ENCODE measurements at regions not wholly inside any gene's neighbourhood (a gene's known extent, or its start where the extent isn't known, plus 50 kb on each side); places are given as distances from the start of the nearest gene placed in this dataset.
A peak's percentile ranks its signal among the peaks of the same experiment; 100 is the strongest.

DNA sequence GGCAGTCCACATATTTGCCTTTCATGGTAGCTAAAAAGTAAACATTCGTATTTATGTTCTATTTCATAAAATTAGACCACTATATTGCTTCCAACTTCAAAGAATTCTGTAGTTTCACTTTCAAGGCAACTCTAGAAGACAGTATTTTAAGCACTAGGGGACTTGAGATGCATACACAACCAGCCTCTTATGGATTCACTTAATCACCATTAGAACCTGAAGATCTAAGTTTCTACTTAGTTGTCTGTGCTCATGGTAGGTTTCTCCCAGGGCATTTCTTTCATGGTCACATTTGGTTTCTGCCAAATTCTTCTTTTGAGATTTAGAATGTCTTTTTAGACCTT, 209.9 kb upstream of the HCCS start:
- DNase-seq (ENCODE audit: low spot score) = no peak

DNA sequence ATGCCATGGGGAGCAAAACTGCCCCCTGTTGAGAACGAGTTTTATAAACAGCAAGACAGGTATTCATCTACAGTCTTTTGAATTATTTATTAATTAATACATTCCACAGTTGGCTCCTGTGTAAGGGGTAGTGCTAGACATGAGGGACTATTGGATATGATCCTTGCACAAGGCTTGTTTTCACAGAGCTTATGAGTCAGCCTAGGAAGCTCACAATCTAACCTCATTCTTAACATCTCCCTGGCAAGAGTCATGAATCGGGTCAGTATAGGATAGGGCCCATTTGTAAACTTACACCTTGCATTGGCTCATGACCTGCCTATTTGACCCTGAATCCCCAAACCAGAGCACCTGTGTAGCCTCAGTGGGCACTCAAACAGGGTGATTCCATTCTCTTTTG, 209.1 kb upstream of the HCCS start:
- no peak for DNase-seq (ENCODE audit: low spot score)

DNA sequence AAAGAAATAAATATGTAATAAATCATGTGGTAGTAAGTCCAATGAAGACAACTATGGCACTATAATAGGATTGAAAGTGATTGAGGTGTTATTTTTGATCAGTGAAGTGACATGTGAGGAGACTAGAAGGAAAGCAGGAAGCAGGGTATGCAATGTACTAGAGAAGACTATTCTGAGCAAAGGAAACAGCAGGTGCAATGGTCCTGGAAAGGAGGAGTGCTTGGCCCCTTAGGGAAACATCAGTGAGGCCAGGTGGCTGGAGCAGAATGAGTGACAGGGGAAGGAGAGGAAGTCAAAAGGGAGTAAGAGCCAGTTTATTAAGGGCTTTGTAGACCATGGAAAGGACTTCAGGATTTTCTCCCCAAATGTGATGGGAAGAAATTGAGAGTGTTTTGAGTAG, 207.6 kb upstream of the HCCS start:
- no peak for DNase-seq (ENCODE audit: low spot score)

DNA sequence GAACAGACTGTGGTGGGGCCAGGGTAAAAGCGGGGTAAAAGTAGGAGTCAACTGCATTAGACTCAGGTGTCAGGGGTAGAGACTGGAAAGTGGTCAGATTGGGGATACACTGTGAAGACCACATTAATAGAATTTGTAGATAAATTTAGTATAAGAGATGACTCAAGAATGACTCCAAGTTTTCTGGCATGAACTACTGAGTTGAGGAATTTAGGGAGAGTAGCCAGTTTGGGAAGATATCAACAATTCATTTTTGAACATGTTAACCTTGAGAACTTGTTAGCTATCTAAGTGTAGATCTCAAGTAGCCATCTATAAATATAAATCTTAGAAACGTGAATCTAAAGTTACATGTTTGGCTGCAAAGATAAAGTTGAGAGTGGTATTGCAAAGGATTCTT, 206.9 kb upstream of the HCCS start:
- DNase-seq (ENCODE audit: low spot score) = no peak

DNA sequence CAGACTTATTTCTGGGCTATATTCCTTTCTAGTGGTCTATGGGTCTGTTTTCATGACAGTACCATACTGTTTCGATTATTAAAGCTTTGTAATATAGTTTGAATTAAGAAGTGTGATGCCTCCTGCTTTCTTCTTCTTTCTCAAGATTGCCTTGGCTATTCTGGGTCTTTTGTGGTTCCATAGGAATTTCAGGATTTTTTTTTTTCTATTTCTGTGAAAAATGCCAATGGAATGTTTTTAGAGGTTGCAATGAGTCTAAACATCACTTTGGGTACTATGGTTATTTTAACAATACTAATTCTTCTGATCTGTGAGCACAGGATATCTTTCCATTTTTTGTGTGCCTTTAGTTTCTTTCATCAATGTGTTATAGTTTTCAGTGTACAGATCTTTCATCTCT, 204.3 kb upstream of the HCCS start:
- no peak for DNase-seq (ENCODE audit: low spot score)

DNA sequence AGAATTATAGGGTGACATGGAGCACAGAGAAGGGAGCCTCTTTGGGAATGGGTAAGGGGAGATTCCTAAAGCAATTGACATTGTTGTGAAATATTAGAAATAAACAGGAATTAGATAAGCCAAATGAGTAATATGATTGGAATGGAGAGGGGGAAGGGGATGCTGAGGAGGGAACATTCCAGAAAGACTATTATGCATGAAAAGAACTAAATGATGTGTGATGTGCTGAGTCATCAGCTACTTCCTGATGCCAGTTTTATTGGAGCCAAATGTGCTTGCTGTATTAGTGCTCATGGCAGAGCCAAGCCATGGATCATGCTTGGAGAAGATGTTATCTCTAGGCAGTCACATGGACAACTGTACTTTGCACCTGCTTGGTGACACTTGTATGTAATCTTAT, 189.0 kb upstream of the HCCS start:
- DNase-seq (ENCODE audit: low spot score) = peak; percentile 7

DNA sequence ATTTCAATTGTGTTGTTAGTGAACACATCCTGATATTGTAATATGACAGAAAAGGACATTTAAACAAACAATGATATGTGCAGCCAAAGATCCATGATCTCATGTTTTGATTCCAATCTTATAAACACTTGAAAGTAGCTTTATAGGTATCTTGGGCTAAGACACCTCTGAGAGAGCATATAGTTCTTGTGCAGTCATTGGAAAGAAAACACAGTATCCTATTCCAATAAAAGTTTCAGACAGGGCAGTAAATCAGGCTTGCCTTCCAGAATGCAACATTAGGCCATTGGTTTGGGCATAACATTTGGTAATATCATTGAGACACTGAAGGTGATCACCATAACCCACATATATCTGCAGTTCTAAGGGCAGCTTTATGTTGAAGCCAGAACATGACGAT, 188.3 kb upstream of the HCCS start:
- no peak for DNase-seq (ENCODE audit: low spot score)

DNA sequence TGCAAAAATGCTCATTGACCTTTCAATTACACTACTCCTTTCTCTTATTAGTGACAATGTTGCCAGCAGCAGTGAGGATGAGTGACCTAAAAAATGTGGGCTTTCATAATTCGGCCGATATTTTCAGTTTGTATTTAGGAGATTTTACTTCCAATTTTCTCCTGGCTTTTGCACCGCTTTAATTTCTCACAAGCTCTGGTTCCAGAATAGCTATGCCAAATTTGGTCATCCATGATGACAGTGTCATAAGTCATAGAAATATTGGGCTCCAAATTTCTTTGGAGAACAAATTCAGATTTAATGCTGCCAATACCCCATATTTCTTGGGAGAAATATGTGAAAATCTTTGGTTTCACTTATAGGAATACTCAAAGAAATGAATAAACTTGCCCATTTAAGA, 187.7 kb upstream of the HCCS start:
- DNase-seq (ENCODE audit: low spot score) = no peak

DNA sequence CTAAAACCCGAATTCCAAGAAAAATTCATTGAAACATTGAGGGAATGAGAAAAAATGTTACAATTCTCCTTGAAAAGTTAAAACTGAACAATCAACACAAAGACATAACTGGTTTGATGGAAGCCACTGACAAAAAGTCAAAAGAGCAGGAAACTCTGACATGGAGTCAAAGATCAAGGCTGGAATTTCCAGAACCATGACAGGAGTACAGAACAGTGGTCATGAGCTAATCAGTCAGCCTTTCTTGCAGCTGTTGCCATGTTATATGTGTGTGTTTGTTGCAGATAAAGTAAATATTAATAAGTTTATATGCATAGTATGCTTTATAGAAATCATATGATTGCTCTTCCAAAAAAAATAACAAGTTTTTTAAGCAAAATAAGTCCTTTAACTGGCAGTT, 184.7 kb upstream of the HCCS start:
- DNase-seq (ENCODE audit: low spot score) = no peak

DNA sequence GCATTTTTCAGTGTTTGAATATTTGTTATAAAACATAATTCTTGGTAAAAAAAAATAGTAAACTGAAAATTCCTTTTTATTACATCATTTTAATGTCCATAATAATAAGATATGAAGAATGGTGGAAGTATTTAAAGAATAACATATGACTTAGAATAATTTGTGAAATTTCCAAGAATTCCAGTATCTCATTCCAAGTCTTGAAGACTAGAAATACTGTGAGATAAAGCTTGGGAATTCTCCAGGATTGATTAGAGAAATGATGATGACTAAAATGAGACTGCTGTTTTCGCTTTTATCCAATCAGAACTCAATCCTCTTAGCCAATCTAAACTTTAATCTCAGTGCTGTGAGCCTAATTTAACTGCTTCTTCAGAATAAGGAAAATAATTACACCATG, 184.2 kb upstream of the HCCS start:
- DNase-seq (ENCODE audit: low spot score) = no peak

DNA sequence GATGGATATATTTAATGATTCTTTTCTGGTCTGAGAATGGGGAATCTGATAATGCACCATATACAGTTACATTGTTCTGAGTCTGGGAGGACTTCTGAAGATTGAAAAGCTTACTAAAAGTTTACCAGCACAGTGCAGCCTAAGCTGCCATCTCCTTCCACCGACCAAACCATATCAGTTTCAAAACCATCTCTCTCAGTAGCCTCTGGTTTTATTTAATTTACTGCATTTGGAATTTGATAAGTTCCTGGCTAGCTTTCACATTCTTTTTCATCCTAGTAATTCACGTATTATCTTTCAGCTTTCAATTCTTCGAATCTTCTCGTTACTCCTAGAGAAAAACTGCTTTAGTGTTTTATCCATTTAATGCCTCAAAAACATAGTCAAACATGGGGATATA, 181.4 kb upstream of the HCCS start:
- no peak for DNase-seq (ENCODE audit: low spot score)

DNA sequence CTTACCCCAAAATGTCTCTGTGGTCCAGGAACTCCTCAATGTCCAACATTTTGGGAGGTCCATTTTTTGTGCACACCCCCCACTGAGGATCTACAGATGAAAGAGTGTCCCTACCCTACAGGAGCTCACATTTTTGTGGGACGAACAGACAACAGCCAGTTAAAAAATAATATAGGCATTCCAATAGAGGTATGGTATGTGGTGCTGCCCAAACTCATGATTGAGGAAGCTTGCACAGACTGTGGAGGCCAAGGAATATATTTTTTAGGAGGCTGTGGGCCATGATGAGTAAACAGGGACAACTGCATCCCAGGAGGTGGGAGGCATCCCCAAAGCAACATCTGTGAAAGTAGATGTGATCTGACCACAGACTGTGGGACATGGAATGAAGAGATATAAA, 181.0 kb upstream of the HCCS start:
- no peak for DNase-seq (ENCODE audit: low spot score)

DNA sequence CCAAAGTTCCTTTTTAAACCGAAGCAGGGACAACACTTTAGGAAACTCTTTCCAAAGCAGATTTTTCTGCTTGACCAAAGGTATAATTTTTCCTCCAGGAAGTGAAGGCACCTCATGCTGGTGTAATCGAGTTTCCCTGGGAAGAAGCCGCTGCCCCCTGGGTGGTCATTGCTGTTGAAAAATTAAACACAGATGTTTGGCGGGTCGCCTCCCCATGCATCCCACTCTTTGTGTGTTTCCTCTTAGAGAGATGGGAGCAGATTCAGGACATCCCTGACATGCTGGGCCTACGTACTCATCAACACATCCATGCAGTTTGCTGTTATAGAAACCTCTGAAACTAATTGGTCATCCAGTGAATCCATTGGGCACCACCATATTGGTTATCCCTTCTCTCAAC, 179.2 kb upstream of the HCCS start:
- no peak for DNase-seq (ENCODE audit: low spot score)

DNA sequence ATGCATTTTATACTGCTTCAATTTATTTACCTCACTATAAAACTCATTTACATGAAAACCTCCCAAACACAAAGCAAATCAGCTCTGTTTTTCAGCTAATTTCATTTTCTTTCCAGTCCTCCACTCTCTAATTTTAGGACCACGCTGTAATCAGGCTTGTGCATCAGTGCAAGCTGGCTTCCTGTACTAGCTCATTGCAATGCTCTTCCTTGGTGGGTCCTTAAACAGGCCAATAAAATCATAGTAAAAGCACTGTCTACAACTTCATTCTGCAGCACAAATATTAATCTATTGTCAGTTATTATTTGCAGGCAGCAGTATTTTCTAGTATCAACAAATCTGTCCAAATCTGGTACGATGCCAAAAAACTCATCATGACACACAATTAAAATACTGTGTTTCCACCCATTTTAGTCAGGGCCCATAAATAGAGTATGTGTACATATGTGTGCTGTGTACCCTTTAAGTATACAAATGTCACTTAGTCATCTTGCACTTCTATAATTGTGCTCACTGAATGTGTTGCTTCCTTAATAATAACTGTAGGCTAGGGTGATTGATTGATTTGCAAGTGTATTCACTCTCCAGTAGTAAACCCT, 178.2 kb upstream of the HCCS start:
- no peak for DNase-seq (ENCODE audit: low spot score)

DNA sequence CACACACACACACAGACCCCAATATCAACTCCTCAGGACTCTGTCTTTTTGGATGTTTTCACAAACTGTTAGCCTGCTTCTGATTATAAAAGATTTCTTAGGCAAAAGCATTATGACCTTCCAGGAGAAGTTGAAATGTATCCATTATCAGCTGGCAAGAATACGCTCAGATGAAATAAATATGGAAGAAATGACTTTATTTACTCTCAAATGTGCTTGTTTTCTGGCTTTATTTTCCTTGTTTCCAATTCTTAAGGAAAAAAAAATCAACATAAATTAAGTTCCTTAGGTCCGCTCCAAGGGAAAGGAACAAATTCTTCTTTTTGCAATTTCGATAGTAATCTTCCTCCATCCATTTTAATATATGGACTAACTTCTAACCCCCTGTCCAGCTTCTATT, 175.6 kb upstream of the HCCS start:
- no peak for DNase-seq (ENCODE audit: low spot score)

DNA sequence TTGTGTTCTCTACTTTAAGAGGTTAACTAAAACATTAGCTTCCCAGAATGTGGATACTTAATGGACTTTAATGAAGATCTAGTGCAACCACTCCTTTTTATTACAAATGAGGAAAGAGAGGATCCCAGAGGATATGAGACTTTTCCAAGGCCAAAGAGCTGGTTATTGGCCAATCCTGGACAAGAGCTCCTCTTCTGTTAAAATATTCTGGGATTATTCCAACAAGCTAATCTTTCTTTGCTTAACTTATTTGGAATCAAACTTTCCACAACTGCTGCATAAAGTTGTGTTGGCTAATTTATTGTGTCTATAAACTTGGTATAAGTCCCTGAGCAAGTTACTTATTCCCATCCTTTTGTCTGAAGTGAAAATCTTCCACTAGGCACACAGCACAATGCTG, 174.2 kb upstream of the HCCS start:
- no peak for DNase-seq (ENCODE audit: low spot score)

DNA sequence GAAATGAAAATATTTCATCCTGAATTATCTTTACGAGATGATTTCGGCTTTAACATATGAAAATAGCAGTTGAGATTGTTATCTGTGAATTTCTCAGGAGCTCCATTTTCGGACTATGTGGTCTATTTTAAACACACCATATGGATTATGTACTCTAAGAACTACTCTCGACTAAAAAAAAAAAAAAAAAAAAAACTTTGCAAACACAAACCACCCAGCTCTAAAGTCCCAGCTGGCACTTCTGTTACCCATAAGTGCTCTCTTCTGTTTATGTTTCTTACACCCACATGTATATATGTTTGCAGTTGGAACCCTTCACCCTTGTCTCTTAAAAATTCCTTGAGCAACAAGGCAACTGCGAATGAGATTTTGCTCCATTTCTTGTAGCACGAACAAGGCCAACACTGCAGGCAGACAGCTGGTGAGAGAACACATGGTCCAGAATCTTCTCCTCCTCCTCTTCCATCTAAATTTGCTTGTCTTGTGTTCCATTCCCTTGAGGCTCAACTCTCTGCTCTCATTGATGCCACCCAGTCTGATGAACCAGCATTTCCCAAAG, 172.7 kb upstream of the HCCS start:
- no peak for DNase-seq (ENCODE audit: low spot score)

DNA sequence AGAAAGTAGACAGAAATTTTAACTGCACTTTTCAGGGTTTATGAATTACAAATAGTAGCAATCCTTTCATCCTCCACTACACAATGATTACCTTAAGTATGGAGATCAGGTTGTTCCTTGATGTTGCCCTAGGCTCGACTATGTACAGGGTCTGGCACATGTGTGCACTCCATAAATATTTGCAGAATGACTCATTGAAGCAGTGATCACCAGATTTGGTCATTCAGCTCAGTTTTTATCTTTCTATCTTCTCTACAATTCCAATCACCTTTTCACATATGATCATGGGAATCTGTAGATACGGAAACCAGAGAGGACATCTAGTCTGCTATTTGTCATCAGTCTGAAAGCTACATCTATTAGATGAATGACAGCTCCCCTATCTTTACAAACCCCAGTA, 171.7 kb upstream of the HCCS start:
- no peak for DNase-seq (ENCODE audit: low spot score)

DNA sequence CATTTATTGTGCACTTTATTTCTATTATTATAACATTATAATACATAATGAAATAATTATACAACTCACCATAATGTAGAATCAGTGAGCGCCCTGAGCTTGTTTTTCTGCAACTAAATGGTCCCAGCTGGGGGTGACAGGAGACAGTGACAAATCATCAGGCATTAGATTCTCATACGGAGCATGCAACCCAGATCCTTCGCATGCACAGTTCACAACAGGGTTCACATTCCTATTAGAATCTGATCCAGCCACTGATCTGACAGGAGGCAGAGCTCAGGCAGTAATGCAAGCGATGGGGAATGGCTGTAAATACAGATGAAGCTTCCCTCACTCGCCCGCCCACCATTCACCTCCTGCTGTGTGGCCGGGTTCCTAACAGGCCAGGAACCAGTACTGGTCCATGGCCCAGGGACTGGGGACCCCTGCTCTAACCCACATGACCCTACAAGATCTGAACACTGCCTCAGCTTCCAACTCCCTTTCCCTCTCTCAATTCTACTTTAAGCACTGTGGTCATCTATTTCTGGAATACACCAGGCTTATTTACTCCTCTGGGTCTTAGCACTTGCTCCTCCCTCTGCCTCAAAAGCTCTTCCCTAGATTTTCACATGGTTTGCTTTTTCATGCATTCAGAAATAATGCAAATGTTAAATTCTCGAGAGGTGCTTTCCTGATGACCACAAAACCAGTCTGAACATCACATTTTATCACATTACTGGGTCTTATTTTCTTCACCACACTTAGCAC, 166.8 kb upstream of the HCCS start:
- DNase-seq (ENCODE audit: low spot score) = no peak

DNA sequence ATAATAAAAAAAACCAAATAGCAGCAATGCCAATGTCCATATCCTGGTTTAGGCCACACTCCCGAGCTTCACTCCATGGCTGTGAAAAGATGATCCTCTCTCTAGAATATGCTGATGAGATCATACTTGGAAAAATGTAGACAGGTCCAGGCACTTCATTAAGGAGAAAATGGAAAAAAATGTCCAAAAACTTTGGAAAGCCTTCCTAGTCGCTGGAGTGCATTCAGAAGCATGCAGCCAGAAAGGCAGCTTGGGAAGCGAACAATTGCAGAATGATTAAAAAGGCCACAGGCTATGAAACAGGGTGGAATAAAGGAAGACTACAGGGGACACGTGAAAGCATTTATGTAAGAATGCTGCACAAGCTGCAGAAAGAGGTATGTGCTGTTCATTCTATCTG, 165.6 kb upstream of the HCCS start:
- DNase-seq (ENCODE audit: low spot score) = no peak

DNA sequence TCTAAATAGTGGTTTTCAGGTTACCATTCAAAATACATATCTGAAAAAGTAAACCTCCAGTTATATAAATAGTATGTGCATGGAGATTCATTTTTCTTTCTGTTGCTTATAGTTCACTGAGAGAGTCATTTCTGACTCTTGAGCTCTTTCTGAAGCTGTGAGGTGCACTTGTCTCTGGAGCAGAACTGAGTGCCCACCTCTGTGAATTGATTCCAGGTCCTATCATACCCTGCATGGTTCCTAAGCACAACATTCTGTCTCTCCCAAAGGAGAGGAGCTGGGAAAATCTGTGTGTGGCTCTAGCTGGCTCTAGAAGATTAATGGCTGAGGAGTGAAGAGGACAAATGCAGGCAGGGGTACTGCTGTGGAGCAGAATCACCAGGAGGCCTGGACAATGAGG, 161.6 kb upstream of the HCCS start:
- no peak for DNase-seq (ENCODE audit: low spot score)

DNA sequence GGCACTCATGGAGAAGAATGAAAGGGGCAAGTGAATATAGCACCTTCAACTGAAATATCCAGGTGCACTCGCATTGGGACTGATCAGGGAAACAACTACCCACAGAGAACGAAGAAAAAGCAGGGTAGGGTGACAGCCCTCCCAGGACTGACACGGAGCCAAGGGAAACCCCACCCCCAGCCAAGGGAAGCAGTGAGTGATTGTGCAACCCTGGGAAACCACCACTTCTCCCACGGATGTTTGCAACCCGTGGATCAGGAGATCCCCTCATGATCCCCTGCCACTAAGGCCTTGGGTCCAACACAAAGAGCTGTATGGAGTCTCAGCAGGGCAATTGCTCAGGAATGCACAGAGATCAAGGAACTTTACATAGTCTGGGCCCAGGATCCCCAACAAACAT, 158.5 kb upstream of the HCCS start:
- DNase-seq (ENCODE audit: low spot score) = no peak

DNA sequence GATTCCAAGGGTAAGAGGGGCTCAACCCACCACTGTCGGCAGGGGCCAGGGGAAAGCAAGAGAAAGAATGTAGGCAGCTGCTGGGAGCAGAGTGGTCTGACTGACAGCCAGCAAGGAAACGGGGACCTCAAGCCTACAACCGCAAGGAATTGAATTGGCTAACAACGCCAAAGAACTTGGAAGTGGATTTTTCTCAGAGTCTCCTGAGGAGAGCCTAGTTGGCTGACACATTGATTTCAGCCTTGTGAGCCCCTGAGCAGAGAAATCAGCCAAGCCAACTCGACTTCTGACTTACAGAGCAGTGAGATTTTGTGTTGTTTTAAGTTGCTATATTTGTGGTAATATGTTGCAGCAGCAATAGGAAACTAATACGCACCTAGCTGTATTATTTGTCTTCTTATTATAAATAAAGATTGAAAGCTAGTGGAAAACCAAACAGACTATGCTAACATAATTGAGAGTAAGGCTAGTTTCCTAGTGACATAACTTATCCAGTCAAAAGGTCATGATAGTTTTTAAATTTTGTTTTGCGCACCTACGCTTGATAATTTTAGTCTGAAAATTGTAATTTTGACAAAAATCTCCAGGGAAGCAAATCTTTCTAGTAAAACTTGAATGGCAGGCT, 145.8 kb upstream of the HCCS start:
- DNase-seq (ENCODE audit: low spot score) = no peak

DNA sequence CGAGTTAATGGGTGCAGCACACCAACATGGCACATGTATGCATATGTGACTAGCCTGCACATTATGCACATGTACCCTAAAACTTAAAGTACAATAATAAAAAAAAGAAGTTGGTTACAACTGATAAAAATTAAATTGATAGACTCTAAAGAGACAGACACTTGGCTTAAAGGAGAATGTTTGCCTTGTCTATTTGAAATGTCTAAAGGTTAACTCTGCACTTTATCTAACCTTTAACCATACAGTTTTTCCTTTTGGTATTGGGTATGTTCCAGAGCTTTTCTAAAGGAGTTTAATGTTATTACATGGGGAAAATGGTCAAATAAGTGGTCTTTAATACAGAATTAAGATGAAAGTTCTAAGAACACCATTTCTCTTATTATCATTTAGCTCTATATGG, 145.1 kb upstream of the HCCS start:
- no peak for DNase-seq (ENCODE audit: low spot score)
